WTC11 (cell line): ENCODE measurements at regions not wholly inside any gene's neighbourhood (a gene's known extent, or its start where the extent isn't known, plus 50 kb on each side); places are given as distances from the start of the nearest gene placed in this dataset.

Experiments
- ATAC-seq: fragments of 200-7000 bp; cut with Tn5 transposase; 2 replicates; pipeline ENCODE4 v1.10.0; 2021; ENCODE audit warnings: mild to moderate bottlenecking, moderate library complexity
- CTCF ChIA-PET: fragments of 300-600 bp; sonication (Branson Sonifier 250); formaldehyde crosslinking; loops from one replicate; lab custom pipeline; 2021; ENCODE audit warnings: antibody characterized with exemption; lab: Charles Lee
- POLR2A ChIA-PET: fragments of 350-600 bp; sonication (Branson Sonifier 250); formaldehyde crosslinking; loops from one replicate; lab custom pipeline; 2021; ENCODE audit warnings: antibody characterized with exemption; lab: Charles Lee
- DNase-seq: peaks from one replicate; pipeline ENCODE4 v3.0.0; 2021; ENCODE audit warnings: low spot score
- H3K27ac Mint-ChIP-seq: 2 replicates; pipeline ENCODE4 v1.8.0; 2021; ENCODE audit warnings: mixed read lengths
- H3K27me3 Mint-ChIP-seq: 2 replicates; pipeline ENCODE4 v1.8.0; 2021; ENCODE audit warnings: low read depth, mild to moderate bottlenecking, moderate library complexity, mixed read lengths
- H3K36me3 Mint-ChIP-seq: 2 replicates; pipeline ENCODE4 v1.8.0; 2021; ENCODE audit warnings: mixed read lengths
- H3K4me1 Mint-ChIP-seq: 2 replicates; pipeline ENCODE4 v1.8.0; 2022; ENCODE audit warnings: mixed read lengths
- H3K4me3 Mint-ChIP-seq: 2 replicates; pipeline ENCODE4 v1.8.0; 2021; ENCODE audit warnings: mild to moderate bottlenecking, moderate library complexity, mixed read lengths
- H3K9me3 Mint-ChIP-seq: 2 replicates; pipeline ENCODE4 v1.8.0; 2021; ENCODE audit warnings: mixed read lengths
- ETV6 ChIP-seq: sonication (generic); formaldehyde crosslinking; IDR thresholded peaks from 2 replicates; pipeline ENCODE4 v1.8.1; 2022; ENCODE audit warnings: mild to moderate bottlenecking, missing genetic modification reagents
- FOXP1 ChIP-seq: sonication (generic); formaldehyde crosslinking; IDR thresholded peaks from 2 replicates; pipeline ENCODE4 v1.8.0; 2022; ENCODE audit warnings: missing genetic modification reagents, mild to moderate bottlenecking, moderate library complexity, borderline replicate concordance
- GABPB1 ChIP-seq: sonication (generic); formaldehyde crosslinking; IDR thresholded peaks from 2 replicates; pipeline ENCODE4 v1.8.1; 2023; ENCODE audit warnings: mild to moderate bottlenecking, missing genetic modification reagents
- GRHL2 ChIP-seq: fragments of 250-450 bp; sonication (Bioruptor Pico); IDR thresholded peaks from 2 replicates; pipeline ENCODE4 v1.8.0; 2022; ENCODE audit warnings: mild to moderate bottlenecking, moderate library complexity; ENCODE audit not compliant: insufficient replicate concordance, severe bottlenecking
- GTF2I ChIP-seq: fragments of 250-450 bp; sonication (Bioruptor Pico); conservative IDR thresholded peaks from 2 replicates; pipeline ENCODE4 v1.4.0; 2021; ENCODE audit warnings: mild to moderate bottlenecking
- NFATC4 ChIP-seq: fragments of 250-450 bp; sonication (Bioruptor Pico); IDR thresholded peaks from 2 replicates; pipeline ENCODE4 v1.9.0; 2021; ENCODE audit warnings: mild to moderate bottlenecking
- NFYB ChIP-seq: sonication (generic); formaldehyde crosslinking; conservative IDR thresholded peaks from 2 replicates; pipeline ENCODE4 v1.8.0; 2022; ENCODE audit warnings: low read depth, missing genetic modification reagents
- RORB ChIP-seq: fragments of 250-450 bp; sonication (Bioruptor Pico); IDR thresholded peaks from 2 replicates; pipeline ENCODE4 v1.9.0; 2021; ENCODE audit warnings: mild to moderate bottlenecking
- TCF7 ChIP-seq: sonication (generic); formaldehyde crosslinking; IDR thresholded peaks from 2 replicates; pipeline ENCODE4 v1.8.0; 2022; ENCODE audit warnings: mild to moderate bottlenecking, low read depth, missing genetic modification reagents, moderate library complexity
- ZNF121 ChIP-seq: sonication (generic); formaldehyde crosslinking; IDR thresholded peaks from 2 replicates; pipeline ENCODE4 v1.8.0; 2023; ENCODE audit warnings: missing genetic modification reagents
- ZNF138 ChIP-seq: sonication (generic); formaldehyde crosslinking; conservative IDR thresholded peaks from 2 replicates; pipeline ENCODE4 v1.8.1; 2022; ENCODE audit warnings: mild to moderate bottlenecking, moderate library complexity, missing genetic modification reagents
- ZNF416 ChIP-seq: fragments of 250-450 bp; sonication (Bioruptor Pico); IDR thresholded peaks from 2 replicates; pipeline ENCODE4 v1.9.0; 2021; ENCODE audit warnings: mild to moderate bottlenecking, inconsistent platforms
- TF ChIP-seq, protein P1 (sequence below): sonication (generic); formaldehyde crosslinking; IDR thresholded peaks from 2 replicates; pipeline ENCODE4 v1.8.0; 2022; ENCODE audit warnings: mild to moderate bottlenecking, missing genetic modification reagents
- TF ChIP-seq, protein P2 (sequence below): sonication (generic); formaldehyde crosslinking; IDR thresholded peaks from 2 replicates; pipeline ENCODE4 v1.8.1; 2023; ENCODE audit warnings: mild to moderate bottlenecking, missing genetic modification reagents, borderline replicate concordance
- TF ChIP-seq, protein P3 (sequence below): sonication (generic); formaldehyde crosslinking; IDR thresholded peaks from 2 replicates; pipeline ENCODE4 v1.8.1; 2023; ENCODE audit warnings: mild to moderate bottlenecking, missing genetic modification reagents
- TF ChIP-seq, protein P4 (sequence below): sonication (generic); formaldehyde crosslinking; IDR thresholded peaks from 2 replicates; pipeline ENCODE4 v1.8.1; 2023; ENCODE audit warnings: mild to moderate bottlenecking, moderate library complexity, missing genetic modification reagents
- TF ChIP-seq, protein P5 (sequence below): sonication (generic); formaldehyde crosslinking; IDR thresholded peaks from 2 replicates; pipeline ENCODE4 v1.8.1; 2022; ENCODE audit warnings: low read depth, missing genetic modification reagents, borderline replicate concordance

DNA sequence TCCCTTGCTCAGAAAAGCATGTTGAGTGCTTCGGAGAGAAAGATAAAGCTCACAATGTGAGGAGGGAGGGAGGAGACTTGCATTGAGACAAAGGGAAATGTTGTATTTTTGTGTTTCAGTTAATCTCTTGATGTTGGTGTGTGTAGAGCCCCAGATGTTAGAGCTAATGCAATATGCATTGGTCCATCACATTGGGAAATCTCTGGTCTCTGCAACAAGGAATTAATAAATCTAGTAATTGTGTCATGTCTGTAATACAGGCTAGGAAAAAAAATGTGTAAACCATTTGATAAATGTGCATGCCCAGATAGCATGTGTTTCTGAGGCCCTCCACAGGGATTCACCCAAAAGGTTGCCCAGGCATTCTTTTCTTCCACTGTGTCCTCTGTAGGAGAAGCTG is 230.4 kb upstream of the KCNH8 start (continued):
- TF ChIP-seq GTF2I (CRISPR knock-in tag), result no peak
- TF ChIP-seq RORB (CRISPR knock-in tag), result no peak
- TF ChIP-seq TCF7 (CRISPR knock-in tag), result no peak
- TF ChIP-seq ZNF416 (CRISPR knock-in tag), result no peak
- TF ChIP-seq, protein P1, sequence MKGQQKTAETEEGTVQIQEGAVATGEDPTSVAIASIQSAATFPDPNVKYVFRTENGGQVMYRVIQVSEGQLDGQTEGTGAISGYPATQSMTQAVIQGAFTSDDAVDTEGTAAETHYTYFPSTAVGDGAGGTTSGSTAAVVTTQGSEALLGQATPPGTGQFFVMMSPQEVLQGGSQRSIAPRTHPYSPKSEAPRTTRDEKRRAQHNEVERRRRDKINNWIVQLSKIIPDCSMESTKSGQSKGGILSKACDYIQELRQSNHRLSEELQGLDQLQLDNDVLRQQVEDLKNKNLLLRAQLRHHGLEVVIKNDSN (CRISPR knock-in tag), result no peak
- no peak for TF ChIP-seq FOXP1 (CRISPR knock-in tag)
- TF ChIP-seq, protein P2, sequence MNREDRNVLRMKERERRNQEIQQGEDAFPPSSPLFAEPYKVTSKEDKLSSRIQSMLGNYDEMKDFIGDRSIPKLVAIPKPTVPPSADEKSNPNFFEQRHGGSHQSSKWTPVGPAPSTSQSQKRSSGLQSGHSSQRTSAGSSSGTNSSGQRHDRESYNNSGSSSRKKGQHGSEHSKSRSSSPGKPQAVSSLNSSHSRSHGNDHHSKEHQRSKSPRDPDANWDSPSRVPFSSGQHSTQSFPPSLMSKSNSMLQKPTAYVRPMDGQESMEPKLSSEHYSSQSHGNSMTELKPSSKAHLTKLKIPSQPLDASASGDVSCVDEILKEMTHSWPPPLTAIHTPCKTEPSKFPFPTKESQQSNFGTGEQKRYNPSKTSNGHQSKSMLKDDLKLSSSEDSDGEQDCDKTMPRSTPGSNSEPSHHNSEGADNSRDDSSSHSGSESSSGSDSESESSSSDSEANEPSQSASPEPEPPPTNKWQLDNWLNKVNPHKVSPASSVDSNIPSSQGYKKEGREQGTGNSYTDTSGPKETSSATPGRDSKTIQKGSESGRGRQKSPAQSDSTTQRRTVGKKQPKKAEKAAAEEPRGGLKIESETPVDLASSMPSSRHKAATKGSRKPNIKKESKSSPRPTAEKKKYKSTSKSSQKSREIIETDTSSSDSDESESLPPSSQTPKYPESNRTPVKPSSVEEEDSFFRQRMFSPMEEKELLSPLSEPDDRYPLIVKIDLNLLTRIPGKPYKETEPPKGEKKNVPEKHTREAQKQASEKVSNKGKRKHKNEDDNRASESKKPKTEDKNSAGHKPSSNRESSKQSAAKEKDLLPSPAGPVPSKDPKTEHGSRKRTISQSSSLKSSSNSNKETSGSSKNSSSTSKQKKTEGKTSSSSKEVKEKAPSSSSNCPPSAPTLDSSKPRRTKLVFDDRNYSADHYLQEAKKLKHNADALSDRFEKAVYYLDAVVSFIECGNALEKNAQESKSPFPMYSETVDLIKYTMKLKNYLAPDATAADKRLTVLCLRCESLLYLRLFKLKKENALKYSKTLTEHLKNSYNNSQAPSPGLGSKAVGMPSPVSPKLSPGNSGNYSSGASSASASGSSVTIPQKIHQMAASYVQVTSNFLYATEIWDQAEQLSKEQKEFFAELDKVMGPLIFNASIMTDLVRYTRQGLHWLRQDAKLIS, result no peak
- TF ChIP-seq ETV6 (CRISPR knock-in tag), result no peak
- no peak for TF ChIP-seq ZNF138 (CRISPR knock-in tag)

DNA sequence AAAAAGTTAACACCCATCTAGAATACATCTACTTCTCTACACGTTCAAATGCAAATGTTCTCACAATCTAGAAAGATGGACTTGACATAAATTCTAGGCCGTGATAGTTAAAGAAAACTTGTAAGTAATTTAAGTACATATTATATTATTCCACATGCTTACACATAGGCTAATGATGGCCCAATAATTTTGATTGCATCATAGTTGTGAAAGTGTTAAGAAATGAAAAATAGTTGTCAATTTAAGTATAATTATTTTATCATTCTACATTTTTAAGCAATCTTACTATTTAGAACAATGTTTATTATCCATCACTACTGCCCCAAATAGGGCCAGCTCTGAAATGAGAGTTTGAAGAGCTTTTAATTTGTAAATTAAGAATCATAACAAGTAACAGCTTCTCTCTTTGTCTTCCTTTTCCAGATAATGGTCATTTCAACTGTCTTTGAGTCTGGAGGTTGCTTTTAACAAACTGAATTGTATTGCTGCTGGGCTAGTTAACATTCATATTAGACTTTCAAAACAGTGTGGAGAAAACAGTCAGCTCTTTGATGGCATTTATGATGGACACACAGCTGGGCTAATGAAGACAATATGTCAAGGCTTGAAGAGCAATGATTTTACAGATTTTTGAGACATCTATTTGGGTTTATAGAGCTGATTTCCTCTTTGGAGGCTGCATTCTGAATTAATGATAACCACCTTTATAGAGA is 246.1 kb upstream of the KCNH8 start:
- H3K36me3 Mint-ChIP-seq, result no peaks in the 10 kb centered on the region
- CTCF ChIA-PET, result interaction anchor here (1.0 kb wide), 1 partner anchor 86 kb away, joined by 3 read pairs; no protein-coding TSS in a partner anchor
- H3K9me3 Mint-ChIP-seq, result no peaks in the 10 kb centered on the region
- no peak overlapping the region for H3K4me3 Mint-ChIP-seq
- H3K4me1 Mint-ChIP-seq, result no peaks in the 10 kb centered on the region
- no peak for DNase-seq
- no peaks in the 10 kb centered on the region for H3K27me3 Mint-ChIP-seq
- POLR2A ChIA-PET, result no interaction called here
- TF ChIP-seq ZNF121 (CRISPR knock-in tag) (no peak), NFYB (CRISPR knock-in tag) (no peak), GRHL2 (CRISPR knock-in tag) (no peak), GABPB1 (CRISPR knock-in tag) (no peak), NFATC4 (CRISPR knock-in tag) (no peak)
- TF ChIP-seq, protein P3, sequence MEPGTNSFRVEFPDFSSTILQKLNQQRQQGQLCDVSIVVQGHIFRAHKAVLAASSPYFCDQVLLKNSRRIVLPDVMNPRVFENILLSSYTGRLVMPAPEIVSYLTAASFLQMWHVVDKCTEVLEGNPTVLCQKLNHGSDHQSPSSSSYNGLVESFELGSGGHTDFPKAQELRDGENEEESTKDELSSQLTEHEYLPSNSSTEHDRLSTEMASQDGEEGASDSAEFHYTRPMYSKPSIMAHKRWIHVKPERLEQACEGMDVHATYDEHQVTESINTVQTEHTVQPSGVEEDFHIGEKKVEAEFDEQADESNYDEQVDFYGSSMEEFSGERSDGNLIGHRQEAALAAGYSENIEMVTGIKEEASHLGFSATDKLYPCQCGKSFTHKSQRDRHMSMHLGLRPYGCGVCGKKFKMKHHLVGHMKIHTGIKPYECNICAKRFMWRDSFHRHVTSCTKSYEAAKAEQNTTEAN (CRISPR knock-in tag), result no peak
- TF ChIP-seq, protein P4, sequence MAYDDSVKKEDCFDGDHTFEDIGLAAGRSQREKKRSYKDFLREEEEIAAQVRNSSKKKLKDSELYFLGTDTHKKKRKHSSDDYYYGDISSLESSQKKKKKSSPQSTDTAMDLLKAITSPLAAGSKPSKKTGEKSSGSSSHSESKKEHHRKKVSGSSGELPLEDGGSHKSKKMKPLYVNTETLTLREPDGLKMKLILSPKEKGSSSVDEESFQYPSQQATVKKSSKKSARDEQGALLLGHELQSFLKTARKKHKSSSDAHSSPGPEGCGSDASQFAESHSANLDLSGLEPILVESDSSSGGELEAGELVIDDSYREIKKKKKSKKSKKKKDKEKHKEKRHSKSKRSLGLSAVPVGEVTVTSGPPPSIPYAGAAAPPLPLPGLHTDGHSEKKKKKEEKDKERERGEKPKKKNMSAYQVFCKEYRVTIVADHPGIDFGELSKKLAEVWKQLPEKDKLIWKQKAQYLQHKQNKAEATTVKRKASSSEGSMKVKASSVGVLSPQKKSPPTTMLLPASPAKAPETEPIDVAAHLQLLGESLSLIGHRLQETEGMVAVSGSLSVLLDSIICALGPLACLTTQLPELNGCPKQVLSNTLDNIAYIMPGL (CRISPR knock-in tag), result no peak
- TF ChIP-seq, protein P5, sequence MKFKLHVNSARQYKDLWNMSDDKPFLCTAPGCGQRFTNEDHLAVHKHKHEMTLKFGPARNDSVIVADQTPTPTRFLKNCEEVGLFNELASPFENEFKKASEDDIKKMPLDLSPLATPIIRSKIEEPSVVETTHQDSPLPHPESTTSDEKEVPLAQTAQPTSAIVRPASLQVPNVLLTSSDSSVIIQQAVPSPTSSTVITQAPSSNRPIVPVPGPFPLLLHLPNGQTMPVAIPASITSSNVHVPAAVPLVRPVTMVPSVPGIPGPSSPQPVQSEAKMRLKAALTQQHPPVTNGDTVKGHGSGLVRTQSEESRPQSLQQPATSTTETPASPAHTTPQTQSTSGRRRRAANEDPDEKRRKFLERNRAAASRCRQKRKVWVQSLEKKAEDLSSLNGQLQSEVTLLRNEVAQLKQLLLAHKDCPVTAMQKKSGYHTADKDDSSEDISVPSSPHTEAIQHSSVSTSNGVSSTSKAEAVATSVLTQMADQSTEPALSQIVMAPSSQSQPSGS (CRISPR knock-in tag), result no peak
- TF ChIP-seq, protein P2, result no peak
- ATAC-seq, result no peak
- H3K27ac Mint-ChIP-seq, result no peak overlapping the region
